A673 (cell line): ENCODE measurements at regions not wholly inside any gene's neighbourhood (a gene's known extent, or its start where the extent isn't known, plus 50 kb on each side); places are given as distances from the start of the nearest gene placed in this dataset.

Experiments
- BruUV-seq: library from RNA; stranded (reverse); fragments of 400-500 nt; replicated peaks from 2 replicates; lab custom pipeline; 2021; lab: Mats Ljungman, UMichigan
- CTCF ChIA-PET: fragments of 300-600 bp; sonication (Branson Sonifier 250); formaldehyde crosslinking; loops from one replicate; lab custom pipeline; 2022; ENCODE audit warnings: antibody characterized with exemption; lab: Charles Lee
- POLR2A ChIA-PET: fragments of 300-600 bp; sonication (Branson Sonifier 250); formaldehyde crosslinking; loops from one replicate; lab custom pipeline; 2022; ENCODE audit warnings: antibody characterized with exemption; ENCODE audit not compliant: low non-redundant PET; lab: Charles Lee
- DNase-seq: peaks from one replicate; pipeline ENCODE4 v3.0.0-alpha.2; 2015; ENCODE audit warnings: low spot score
- H3K27ac ChIP-seq: fragments of 200-600 bp; sonication (generic); 2 replicates; pipeline ENCODE4 v1.5.1; 2016; ENCODE audit warnings: mixed run types, low read depth, mild to moderate bottlenecking, mixed read lengths, antibody characterized with exemption, low read length; ENCODE audit not compliant: poor library complexity, severe bottlenecking
- H3K27me3 ChIP-seq: fragments of 200-600 bp; sonication (generic); replicated peaks from 2 replicates; pipeline ENCODE4 v1.6.1; 2017; ENCODE audit warnings: mixed run types, low read depth, mild to moderate bottlenecking, mixed read lengths, antibody characterized with exemption, low read length; ENCODE audit not compliant: insufficient read depth, poor library complexity
- H3K36me3 ChIP-seq: fragments of 200-600 bp; sonication (generic); 2 replicates; pipeline ENCODE4 v1.6.1; 2016; ENCODE audit warnings: mixed run types, mild to moderate bottlenecking, mixed read lengths, antibody characterized with exemption, low read length; ENCODE audit not compliant: insufficient read depth, poor library complexity, severe bottlenecking
- H3K4me1 ChIP-seq: fragments of 200-600 bp; sonication (generic); 2 replicates; pipeline ENCODE4 v1.6.1; 2017; ENCODE audit warnings: mixed run types, mild to moderate bottlenecking, mixed read lengths, antibody characterized with exemption, low read length; ENCODE audit not compliant: insufficient read depth, poor library complexity, severe bottlenecking
- H3K4me3 ChIP-seq: fragments of 200-600 bp; sonication (generic); 2 replicates; pipeline ENCODE4 v1.5.1; 2016; ENCODE audit warnings: low read depth, mixed run types, mild to moderate bottlenecking, mixed read lengths, low read length; ENCODE audit not compliant: poor library complexity, severe bottlenecking
- H3K9me3 ChIP-seq: fragments of 200-600 bp; sonication (generic); 2 replicates; pipeline ENCODE4 v1.6.1; 2016; ENCODE audit warnings: mixed run types, low read depth, mild to moderate bottlenecking, mixed read lengths, antibody characterized with exemption, low read length; ENCODE audit not compliant: poor library complexity, severe bottlenecking
- EZH2 ChIP-seq: fragments of 200-600 bp; sonication (generic); IDR thresholded peaks from 2 replicates; pipeline ENCODE4 v1.6.1; 2017; ENCODE audit warnings: borderline replicate concordance, low read depth, mild to moderate bottlenecking, mixed read lengths, antibody characterized with exemption, low read length; ENCODE audit not compliant: poor library complexity, severe bottlenecking
- intact Hi-C: fragments of 100-400 bp; cut with micrococcal nuclease; formaldehyde crosslinking; loops from one replicate; pipeline ENCODE4 v1.10.0; 2022; ENCODE audit not compliant: unreplicated experiment
- TF ChIP-seq, protein P1 (sequence below): fragments of 300-800, 200-600 bp; sonication (generic); conservative IDR thresholded peaks from 2 replicates; pipeline ENCODE4 v1.5.1; 2017; ENCODE audit warnings: low read depth, mild to moderate bottlenecking, antibody characterized with exemption, low read length, moderate library complexity, mixed read lengths

DNA sequence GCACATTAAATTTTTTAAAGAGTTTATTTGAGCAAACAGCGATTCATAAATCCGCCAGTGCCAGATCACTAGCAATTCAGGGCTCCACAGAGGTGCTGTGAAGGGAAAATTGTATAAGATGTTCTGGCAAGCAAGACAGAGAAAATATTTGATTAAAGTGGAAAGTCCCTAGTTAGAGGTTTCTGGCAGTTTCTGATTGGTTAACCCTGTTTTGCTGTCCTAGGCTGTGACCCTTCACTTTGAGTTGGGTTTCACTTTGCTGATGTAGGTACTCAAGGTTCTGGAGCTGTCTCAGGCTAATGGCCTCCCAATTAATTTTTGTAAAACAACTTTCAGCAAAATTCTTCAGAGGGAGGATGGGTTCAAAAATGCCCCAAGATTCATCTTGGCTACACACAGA lies 79.4 kb upstream of the NXPH1 start:
- ChIA-PET POLR2A (no interaction called here), CTCF (no interaction called here)
- no peak overlapping the region for H3K4me3 ChIP-seq
- H3K4me1 ChIP-seq, result no peaks in the 10 kb centered on the region
- intact Hi-C loops, result no loop called here
- no peak for DNase-seq
- no TSS peak for BruUV-seq
- no peaks in the 10 kb centered on the region for H3K36me3 ChIP-seq
- H3K9me3 ChIP-seq, result no peaks in the 10 kb centered on the region
- H3K27me3 ChIP-seq, result peaks cover 9% of the 10 kb centered on the region
- TF ChIP-seq, protein P1, sequence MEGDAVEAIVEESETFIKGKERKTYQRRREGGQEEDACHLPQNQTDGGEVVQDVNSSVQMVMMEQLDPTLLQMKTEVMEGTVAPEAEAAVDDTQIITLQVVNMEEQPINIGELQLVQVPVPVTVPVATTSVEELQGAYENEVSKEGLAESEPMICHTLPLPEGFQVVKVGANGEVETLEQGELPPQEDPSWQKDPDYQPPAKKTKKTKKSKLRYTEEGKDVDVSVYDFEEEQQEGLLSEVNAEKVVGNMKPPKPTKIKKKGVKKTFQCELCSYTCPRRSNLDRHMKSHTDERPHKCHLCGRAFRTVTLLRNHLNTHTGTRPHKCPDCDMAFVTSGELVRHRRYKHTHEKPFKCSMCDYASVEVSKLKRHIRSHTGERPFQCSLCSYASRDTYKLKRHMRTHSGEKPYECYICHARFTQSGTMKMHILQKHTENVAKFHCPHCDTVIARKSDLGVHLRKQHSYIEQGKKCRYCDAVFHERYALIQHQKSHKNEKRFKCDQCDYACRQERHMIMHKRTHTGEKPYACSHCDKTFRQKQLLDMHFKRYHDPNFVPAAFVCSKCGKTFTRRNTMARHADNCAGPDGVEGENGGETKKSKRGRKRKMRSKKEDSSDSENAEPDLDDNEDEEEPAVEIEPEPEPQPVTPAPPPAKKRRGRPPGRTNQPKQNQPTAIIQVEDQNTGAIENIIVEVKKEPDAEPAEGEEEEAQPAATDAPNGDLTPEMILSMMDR, result no peak
- TF ChIP-seq EZH2, result no peak
- no peak overlapping the region for H3K27ac ChIP-seq

DNA sequence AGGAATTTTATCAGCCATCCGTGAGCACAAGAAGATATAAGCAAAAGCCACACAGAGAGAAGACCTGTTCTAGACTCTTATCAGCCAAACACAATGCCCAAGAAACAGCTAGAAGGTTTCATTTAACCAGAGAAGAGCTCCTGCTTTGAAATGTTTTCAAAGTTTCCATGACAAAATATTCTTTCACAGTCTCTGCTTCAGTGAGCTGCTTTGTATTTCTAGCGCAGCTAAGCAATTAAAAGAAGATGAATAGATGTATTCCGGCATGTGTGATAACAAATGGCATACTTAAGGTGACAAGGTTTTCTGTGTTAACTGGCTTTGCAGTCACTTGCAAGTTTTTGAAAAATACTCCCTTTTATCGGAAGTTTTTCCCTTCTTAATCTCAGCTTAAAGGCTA lies 78.9 kb upstream of the NXPH1 start:
- H3K27ac ChIP-seq, result no peak overlapping the region
- BruUV-seq, result no TSS peak
- no peaks in the 10 kb centered on the region for H3K9me3 ChIP-seq
- H3K4me1 ChIP-seq, result no peaks in the 10 kb centered on the region
- POLR2A ChIA-PET, result no interaction called here
- intact Hi-C loops, result no loop called here
- H3K36me3 ChIP-seq, result no peaks in the 10 kb centered on the region
- CTCF ChIA-PET, result no interaction called here
- peaks cover 9% of the 10 kb centered on the region for H3K27me3 ChIP-seq
- DNase-seq, result no peak
- no peak overlapping the region for H3K4me3 ChIP-seq
- TF ChIP-seq EZH2, result no peak
- TF ChIP-seq, protein P1, result no peak

DNA sequence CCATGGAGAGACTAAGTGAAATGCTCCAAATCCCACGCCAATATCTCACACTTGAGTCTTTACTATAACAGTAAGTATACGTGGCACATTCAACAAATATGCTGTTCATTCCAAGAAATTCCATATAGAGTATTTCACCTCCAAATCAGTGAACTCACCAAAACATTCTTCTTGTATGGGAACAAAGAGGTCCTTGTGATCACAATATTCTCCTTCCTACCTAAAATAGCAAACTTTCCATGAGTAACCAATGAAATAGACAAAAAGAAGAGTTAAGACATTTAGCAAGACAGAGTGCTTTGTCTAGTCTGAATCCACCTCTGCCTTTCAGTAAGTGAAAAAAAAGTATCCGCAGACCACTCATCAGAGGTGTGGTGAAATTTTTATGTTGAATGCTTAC lies 77.3 kb upstream of the NXPH1 start:
- BruUV-seq, result no TSS peak
- DNase-seq, result no peak
- Histone ChIP-seq H3K27me3 (peaks cover 9% of the 10 kb centered on the region), H3K27ac (no peak overlapping the region), H3K4me1 (no peaks in the 10 kb centered on the region), H3K36me3 (no peaks in the 10 kb centered on the region), H3K4me3 (no peak overlapping the region), H3K9me3 (no peaks in the 10 kb centered on the region)
- TF ChIP-seq, protein P1, result no peak
- no peak for TF ChIP-seq EZH2
- ChIA-PET POLR2A (no interaction called here), CTCF (no interaction called here)
- intact Hi-C loops, result no loop called here
